NCI-H82 treated with DMSO at 0.1 percent for 48 hours (cell line): ENCODE measurements at regions not wholly inside any gene's neighbourhood (a gene's known extent, or its start where the extent isn't known, plus 50 kb on each side); places are given as distances from the start of the nearest gene placed in this dataset.
"Not testable (repeated sequence)": the region's sequence is repeated elsewhere in the genome, so short reads cannot be mapped to it uniquely, and the experiment has no call there.

ENCODE experiments used
- DNase-seq: peaks from one replicate; lab custom pipeline; 2025; ENCODE audit not compliant: unreplicated experiment; lab: John Stamatoyannopoulos, UW

GRCh38 chr5:113719549-113719948 is 206.1 kb downstream of the YTHDC2 start:
- DNase-seq, result peak; percentile 75

DNA sequence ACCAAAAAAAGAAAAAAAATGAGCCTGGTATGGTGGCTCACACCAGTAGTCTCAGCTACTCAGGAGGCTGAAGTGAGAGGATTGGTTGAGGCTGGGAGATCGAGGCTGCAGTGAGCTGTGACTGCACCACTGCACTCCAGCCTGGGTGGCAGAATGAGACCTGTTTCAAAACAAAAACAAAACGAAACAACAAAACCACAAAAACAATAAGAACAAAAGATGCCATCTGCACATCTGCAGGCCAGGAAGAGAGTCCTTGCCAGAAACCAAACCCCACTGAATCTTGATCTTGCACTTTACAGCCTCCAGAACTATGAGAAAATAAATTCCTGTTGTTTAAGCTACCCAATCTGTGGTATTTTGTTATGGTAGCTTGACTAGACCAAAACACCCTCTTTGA is 207.7 kb downstream of the YTHDC2 start:
- no peak for DNase-seq

GRCh38 chr5:113723021-113723420 is 209.5 kb downstream of the YTHDC2 start:
- no peak for DNase-seq

GRCh38 chr5:113735751-113736150 is 222.3 kb downstream of the YTHDC2 start:
- no peak for DNase-seq

GRCh38 chr5:113742176-113742575 is 228.7 kb downstream of the YTHDC2 start:
- no peak for DNase-seq

DNA sequence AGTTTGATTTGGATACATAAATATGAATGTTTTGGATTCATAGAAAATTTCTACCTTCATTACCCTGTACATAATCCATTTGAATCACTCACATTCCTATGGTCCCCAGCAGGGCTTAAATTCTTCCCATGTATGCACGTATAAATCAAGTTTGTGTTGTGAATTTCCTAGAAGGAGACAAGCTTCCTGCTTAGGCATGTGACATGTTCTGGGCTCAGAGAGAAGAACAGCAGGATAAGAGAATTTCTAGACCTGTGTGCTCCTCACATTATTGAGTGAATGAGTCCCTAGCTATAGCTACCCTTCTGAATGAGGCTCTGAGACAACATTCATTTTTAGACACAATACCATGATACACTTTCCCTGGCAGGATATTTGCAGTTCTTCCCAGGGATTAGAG is 229.1 kb downstream of the YTHDC2 start:
- DNase-seq, result no peak

GRCh38 chr5:113748403-113748802 is 234.9 kb downstream of the YTHDC2 start:
- no peak for DNase-seq

DNA sequence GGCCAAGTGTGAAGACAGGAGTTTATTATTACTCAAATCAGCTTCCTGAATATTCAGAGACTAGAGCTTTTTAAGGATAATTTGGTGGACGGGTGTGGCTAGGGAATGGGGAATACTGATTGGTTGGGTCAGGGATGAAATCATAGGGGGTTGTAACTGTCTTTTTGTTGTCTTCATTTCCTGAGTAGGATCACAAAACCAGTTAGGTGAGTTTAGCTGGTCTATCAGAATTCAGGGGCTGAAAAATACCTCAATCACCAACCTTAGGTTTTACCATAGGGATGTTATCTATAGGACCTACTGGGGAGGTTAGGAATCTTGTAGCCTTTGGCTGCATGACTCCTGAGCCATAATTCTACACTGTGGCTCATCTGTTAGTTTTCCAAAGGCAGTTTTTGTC is 235.8 kb downstream of the YTHDC2 start:
- no peak for DNase-seq

- DNase-seq, result not testable (repeated sequence)
Observed at GRCh38 chr5:113753182-113753581, 239.7 kb downstream of the YTHDC2 start.

GRCh38 chr5:113755516-113755915 is 242.0 kb downstream of the YTHDC2 start:
- DNase-seq, result no peak

DNA sequence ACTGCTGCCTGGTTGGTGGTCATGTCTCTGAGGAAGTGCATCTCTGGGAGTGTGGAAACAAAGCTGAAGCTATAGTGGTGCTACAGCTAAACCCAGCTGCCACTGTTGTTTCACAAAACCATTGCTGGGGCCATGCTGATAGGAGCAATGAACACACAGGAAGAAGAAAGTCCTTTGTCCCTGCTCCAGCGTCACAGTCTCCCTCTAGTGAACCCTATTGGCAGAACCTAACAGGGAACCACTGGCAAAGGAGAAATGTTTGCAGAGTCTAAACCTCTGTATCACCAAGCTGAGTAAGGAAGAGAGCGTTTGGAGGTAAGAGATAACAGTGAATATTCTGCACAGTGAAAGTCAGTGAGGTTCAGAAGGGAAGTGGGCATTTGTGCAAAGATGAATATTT is 244.0 kb downstream of the YTHDC2 start:
- no peak for DNase-seq

GRCh38 chr5:113759505-113759904 is 246.0 kb downstream of the YTHDC2 start:
- DNase-seq, result no peak

- no peak for DNase-seq
Observed at GRCh38 chr5:113760486-113760885, 247.0 kb downstream of the YTHDC2 start.

- no peak for DNase-seq
Observed at GRCh38 chr5:113761594-113761993, 248.1 kb downstream of the YTHDC2 start.

DNA sequence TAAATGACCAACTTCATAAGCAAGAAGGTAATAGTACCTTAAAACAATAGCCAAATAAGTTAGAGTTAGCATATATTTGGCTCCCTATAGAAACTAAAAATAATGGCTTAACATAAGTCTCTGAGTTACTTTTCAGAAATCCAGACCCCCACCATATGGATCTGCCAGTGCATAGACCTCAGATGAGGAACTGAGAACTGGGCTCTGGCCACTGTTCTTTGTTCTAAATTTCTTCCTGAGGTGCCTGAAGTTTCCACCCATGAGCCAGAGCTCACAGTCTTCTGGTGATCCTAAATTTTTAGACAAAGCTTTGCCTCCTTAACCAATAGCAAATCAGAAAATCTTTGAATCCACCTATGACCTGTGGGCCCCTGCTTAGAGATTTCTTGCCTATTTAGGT is 250.9 kb downstream of the YTHDC2 start:
- no peak for DNase-seq

- not testable (repeated sequence) for DNase-seq
Observed at GRCh38 chr5:113766827-113767226, 253.3 kb downstream of the YTHDC2 start.

GRCh38 chr5:113770648-113771047 is 257.2 kb downstream of the YTHDC2 start:
- no peak for DNase-seq

GRCh38 chr5:113771483-113771882 is 258.0 kb downstream of the YTHDC2 start:
- DNase-seq, result no peak

GRCh38 chr5:113776168-113776567 is 262.7 kb downstream of the YTHDC2 start:
- DNase-seq, result no peak

DNA sequence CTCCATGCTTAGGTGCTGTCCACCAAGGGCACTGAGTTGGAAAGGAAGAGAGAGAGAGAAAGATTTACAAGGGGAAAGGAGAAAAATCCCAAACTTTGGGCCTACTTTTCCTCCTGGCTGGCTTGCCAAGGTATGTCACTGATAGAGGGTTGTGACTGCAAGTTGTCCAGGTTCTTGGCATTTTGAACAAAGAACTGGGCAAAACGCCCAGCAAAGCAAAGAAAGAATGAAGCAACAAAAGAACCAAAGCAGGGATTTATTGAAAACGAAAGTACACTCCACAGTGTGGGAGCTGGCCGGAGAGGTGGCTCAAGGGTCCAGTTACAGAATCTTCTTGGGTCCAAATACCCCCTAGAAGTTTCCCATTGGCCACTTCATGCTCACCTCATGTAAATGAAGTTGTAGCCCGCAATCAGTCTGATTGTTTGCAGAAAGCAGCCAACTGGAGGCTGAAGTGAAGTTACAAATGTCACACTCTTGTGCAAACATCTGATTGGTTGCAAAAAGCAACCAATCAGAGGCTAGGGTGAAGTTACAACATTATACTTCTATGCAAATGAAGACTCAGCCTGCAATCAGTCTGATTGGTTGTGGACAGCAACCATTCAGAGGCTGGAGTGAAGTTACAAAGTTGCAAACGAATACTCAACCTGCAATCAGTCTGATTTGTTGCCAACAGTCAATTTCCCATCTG is 263.5 kb downstream of the YTHDC2 start:
- no peak for DNase-seq

DNA sequence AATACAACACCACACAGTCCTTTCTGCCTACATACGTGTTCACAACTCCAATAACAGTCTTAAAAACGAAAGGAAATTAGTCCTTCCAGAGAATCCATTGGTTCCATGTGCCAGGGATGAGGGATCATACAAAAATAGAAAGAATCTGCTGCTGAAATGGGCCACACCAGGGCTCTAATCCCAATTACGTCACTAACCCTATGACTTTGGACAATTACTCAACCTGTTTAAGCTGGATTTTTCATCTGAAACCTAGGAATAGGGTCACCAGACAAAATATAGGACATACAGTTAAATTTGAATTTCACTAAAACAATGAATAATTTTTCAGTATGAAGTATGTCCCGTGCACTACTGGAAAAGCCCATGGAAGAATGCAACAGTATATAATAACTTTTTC is 264.7 kb downstream of the YTHDC2 start:
- DNase-seq, result no peak

DNA sequence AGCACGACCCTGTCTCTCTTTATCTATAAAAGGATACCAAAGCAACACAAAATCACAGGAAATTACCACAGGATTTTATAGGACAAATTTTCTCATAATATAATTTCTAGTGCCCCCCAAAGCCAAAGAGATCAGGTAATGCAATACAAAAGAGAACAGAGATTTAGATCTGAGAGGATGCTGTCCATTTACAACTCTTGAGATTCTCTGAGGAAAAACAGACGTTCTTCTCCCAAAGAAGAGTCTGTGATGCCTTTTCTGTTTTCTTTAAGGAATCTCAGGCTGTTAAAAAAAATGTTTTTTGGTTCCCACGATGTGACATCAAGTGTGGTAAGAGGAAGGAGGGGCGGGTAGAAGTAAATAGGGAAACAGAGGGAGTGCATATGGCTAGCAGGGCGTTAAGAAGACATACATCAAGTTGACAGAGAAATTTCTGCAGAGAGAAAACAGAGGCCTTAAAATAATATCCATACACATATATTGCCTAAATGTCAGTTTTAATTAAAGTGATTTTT is 274.7 kb downstream of the YTHDC2 start:
- no peak for DNase-seq

GRCh38 chr5:113789769-113790168 is 276.3 kb downstream of the YTHDC2 start:
- no peak for DNase-seq
